Astrocyte (in vitro differentiated cells and primary cell): ENCODE measurements at regions not wholly inside any gene's neighbourhood (a gene's known extent, or its start where the extent isn't known, plus 50 kb on each side); places are given as distances from the start of the nearest gene placed in this dataset.

Experiments used
- DNase-seq: peaks from one replicate; pipeline ENCODE4 v3.0.0-alpha.2; 2010; ENCODE audit warnings: low read depth
- FAIRE-seq: peaks from 2 replicates; lab custom pipeline; 2011; peaks lifted over from hg19 to GRCh38; lab: Jason Lieb, UNC
- H2AFZ ChIP-seq: 2 replicates; pipeline ENCODE4 v1.6.0; 2012; ENCODE audit warnings: low read depth, low read length, inconsistent platforms
- H3K27ac ChIP-seq: 2 replicates; pipeline ENCODE4 v1.5.1; 2011; ENCODE audit warnings: low read depth, low read length, inconsistent platforms
- H3K27me3 ChIP-seq: 2 replicates; pipeline ENCODE4 v1.6.0; 2011; ENCODE audit warnings: low read length, inconsistent platforms; ENCODE audit not compliant: insufficient read depth
- H3K36me3 ChIP-seq: 2 replicates; pipeline ENCODE4 v1.5.1; 2011; ENCODE audit warnings: low read length, inconsistent platforms; ENCODE audit not compliant: insufficient read depth
- H3K4me1 ChIP-seq: 2 replicates; pipeline ENCODE4 v1.5.1; 2011; ENCODE audit warnings: low read length, inconsistent platforms; ENCODE audit not compliant: insufficient read depth
- H3K4me2 ChIP-seq: 2 replicates; pipeline ENCODE4 v1.6.0; 2012; ENCODE audit warnings: low read length, inconsistent platforms
- H3K4me3 ChIP-seq: 2 replicates; pipeline ENCODE4 v1.5.1; 2011; ENCODE audit warnings: low read depth, mild to moderate bottlenecking, low read length, inconsistent platforms; ENCODE audit not compliant: insufficient read depth
- H3K79me2 ChIP-seq: 2 replicates; pipeline ENCODE4 v1.6.0; 2012; ENCODE audit warnings: mild to moderate bottlenecking, low read length, inconsistent platforms; ENCODE audit not compliant: insufficient read depth
- H3K9ac ChIP-seq: 2 replicates; pipeline ENCODE4 v1.6.0; 2012; ENCODE audit warnings: mild to moderate bottlenecking, low read length, inconsistent platforms
- H3K9me3 ChIP-seq: 2 replicates; pipeline ENCODE4 v1.5.1; 2012; ENCODE audit warnings: low read depth, mild to moderate bottlenecking, low read length, inconsistent platforms; ENCODE audit not compliant: insufficient read depth
- H4K20me1 ChIP-seq: 2 replicates; pipeline ENCODE4 v1.6.0; 2012; ENCODE audit warnings: low read length, inconsistent platforms; ENCODE audit not compliant: insufficient read depth
- H3K27ac Mint-ChIP-seq: one replicate; pipeline ENCODE4 v1.8.0; 2021; ENCODE audit warnings: mild to moderate bottlenecking, mixed read lengths; ENCODE audit not compliant: unreplicated experiment
- H3K27me3 Mint-ChIP-seq: one replicate; pipeline ENCODE4 v1.8.0; 2021; ENCODE audit warnings: low read depth, mixed read lengths; ENCODE audit not compliant: unreplicated experiment
- H3K36me3 Mint-ChIP-seq: one replicate; pipeline ENCODE4 v1.8.0; 2021; ENCODE audit warnings: low read depth, mixed read lengths; ENCODE audit not compliant: unreplicated experiment
- H3K4me1 Mint-ChIP-seq: one replicate; pipeline ENCODE4 v1.8.0; 2021; ENCODE audit warnings: low read depth, mixed read lengths; ENCODE audit not compliant: unreplicated experiment
- H3K4me3 Mint-ChIP-seq: one replicate; pipeline ENCODE4 v1.8.0; 2021; ENCODE audit warnings: mild to moderate bottlenecking, moderate library complexity, mixed read lengths; ENCODE audit not compliant: unreplicated experiment
- H3K9me3 Mint-ChIP-seq: one replicate; pipeline ENCODE4 v1.8.0; 2021; ENCODE audit warnings: mild to moderate bottlenecking, mixed read lengths; ENCODE audit not compliant: unreplicated experiment
- EZH2 ChIP-seq: IDR thresholded peaks from 2 replicates; pipeline ENCODE4 v1.6.1; 2012; ENCODE audit warnings: mild to moderate bottlenecking, low read length, inconsistent platforms; ENCODE audit not compliant: insufficient read depth
- TF ChIP-seq, protein P1 (sequence below): IDR thresholded peaks from 2 replicates; pipeline ENCODE4 v1.5.1; 2011; ENCODE audit warnings: low read depth, mild to moderate bottlenecking, inconsistent platforms, low read length, moderate library complexity; ENCODE audit not compliant: insufficient read depth

DNA sequence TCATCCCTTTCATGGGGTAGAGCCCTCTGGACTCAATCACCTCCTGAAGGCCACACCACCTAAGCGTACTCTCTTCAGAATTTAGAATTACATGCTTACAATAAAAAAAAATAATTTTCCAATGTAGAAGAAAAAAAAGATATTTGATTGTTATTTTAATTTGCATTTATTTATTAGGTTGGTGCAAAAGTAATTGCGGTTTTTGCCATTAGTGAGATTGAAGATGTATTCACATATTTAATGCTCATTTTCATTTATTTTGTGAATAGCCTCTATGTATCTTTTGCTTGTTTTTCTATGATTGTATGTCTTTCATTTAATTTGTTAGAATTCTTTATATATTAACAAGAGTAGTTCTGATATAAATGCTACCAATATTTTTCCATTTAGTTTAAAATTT lies 220.5 kb downstream of the RND3 start:
- Histone ChIP-seq H4K20me1 (no peaks in the 10 kb centered on the region), H3K27me3 (no peaks in the 10 kb centered on the region), H3K27ac (no peak overlapping the region), H3K9ac (no peak overlapping the region), H3K9me3 (no peaks in the 10 kb centered on the region), H3K36me3 (no peaks in the 10 kb centered on the region), H3K79me2 (no peaks in the 10 kb centered on the region), H3K4me1 (peaks cover 3% of the 10 kb centered on the region), H3K4me2 (no peak overlapping the region), H2AFZ (no peak overlapping the region), H3K4me3 (no peak overlapping the region)
- H3K27ac Mint-ChIP-seq: no peak overlapping the region
- TF ChIP-seq, protein P1, sequence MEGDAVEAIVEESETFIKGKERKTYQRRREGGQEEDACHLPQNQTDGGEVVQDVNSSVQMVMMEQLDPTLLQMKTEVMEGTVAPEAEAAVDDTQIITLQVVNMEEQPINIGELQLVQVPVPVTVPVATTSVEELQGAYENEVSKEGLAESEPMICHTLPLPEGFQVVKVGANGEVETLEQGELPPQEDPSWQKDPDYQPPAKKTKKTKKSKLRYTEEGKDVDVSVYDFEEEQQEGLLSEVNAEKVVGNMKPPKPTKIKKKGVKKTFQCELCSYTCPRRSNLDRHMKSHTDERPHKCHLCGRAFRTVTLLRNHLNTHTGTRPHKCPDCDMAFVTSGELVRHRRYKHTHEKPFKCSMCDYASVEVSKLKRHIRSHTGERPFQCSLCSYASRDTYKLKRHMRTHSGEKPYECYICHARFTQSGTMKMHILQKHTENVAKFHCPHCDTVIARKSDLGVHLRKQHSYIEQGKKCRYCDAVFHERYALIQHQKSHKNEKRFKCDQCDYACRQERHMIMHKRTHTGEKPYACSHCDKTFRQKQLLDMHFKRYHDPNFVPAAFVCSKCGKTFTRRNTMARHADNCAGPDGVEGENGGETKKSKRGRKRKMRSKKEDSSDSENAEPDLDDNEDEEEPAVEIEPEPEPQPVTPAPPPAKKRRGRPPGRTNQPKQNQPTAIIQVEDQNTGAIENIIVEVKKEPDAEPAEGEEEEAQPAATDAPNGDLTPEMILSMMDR: no peak
- TF ChIP-seq EZH2: no peak
- no peaks in the 10 kb centered on the region for H3K27me3 Mint-ChIP-seq
- FAIRE-seq (no peak), DNase-seq (no peak)
- H3K9me3 Mint-ChIP-seq: no peaks in the 10 kb centered on the region
- no peak overlapping the region for H3K4me3 Mint-ChIP-seq
- H3K4me1 Mint-ChIP-seq: peaks cover 14% of the 10 kb centered on the region
- H3K36me3 Mint-ChIP-seq: no peaks in the 10 kb centered on the region

DNA sequence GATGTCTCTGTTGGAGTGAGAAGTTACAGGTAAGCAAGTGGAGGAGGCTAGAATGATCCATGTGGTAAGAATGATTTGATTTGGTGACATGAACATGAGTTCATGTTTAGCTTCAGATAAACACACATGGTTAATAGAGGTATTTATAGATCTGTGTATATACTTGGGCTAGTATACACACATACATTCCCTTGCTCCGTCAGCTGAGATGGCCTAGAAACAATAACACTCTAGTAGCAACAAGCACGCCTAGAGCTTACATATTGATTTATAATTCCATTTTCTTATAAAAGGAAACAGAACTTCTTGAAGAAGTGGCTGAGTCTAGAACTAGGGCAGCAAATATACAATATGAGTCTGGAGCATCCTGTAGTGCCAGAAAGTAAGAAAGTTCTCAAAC lies 223.0 kb downstream of the RND3 start:
- Histone ChIP-seq H4K20me1 (no peaks in the 10 kb centered on the region), H3K79me2 (no peaks in the 10 kb centered on the region), H3K4me3 (no peak overlapping the region), H3K36me3 (no peaks in the 10 kb centered on the region), H3K9ac (no peak overlapping the region), H3K4me1 (no peaks in the 10 kb centered on the region), H3K9me3 (no peaks in the 10 kb centered on the region), H2AFZ (no peak overlapping the region), H3K27ac (no peak overlapping the region), H3K4me2 (no peak overlapping the region), H3K27me3 (no peaks in the 10 kb centered on the region)
- Mint-ChIP-seq H3K27me3 (no peaks in the 10 kb centered on the region), H3K4me1 (peaks cover 19% of the 10 kb centered on the region), H3K4me3 (no peak overlapping the region), H3K36me3 (no peaks in the 10 kb centered on the region), H3K9me3 (no peaks in the 10 kb centered on the region), H3K27ac (no peak overlapping the region)
- FAIRE-seq (peak; percentile 49), DNase-seq (no peak)
- TF ChIP-seq, protein P1: no peak
- no peak for TF ChIP-seq EZH2

DNA sequence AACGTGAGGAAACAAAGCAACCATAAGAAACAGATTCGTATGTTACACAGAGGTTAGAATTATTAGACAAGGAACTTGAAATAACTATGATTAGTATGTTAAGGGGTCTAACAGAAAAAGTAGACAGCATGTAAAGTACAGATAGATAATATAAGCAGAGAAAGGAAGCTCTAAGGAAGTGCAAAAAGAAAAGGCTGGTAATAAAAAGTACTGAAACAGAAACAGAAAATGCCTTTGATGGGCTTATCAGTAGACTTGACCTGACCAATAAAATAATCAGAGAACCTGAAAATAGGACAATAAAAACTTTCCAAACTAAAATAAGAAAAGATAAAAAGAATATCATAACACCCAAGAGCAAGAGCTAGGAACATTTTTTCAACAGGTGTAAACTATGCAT lies 225.8 kb downstream of the RND3 start:
- peak; percentile 5 for FAIRE-seq
- no peaks in the 10 kb centered on the region for H4K20me1 ChIP-seq
- no peak for DNase-seq
- no peak for TF ChIP-seq EZH2
- TF ChIP-seq, protein P1: no peak
- H3K27ac ChIP-seq: no peak overlapping the region
- H3K9me3 ChIP-seq: no peaks in the 10 kb centered on the region
- H3K9ac ChIP-seq: no peak overlapping the region
- H3K4me1 Mint-ChIP-seq: peaks cover 9% of the 10 kb centered on the region
- H3K36me3 ChIP-seq: no peaks in the 10 kb centered on the region
- no peak overlapping the region for H3K4me3 ChIP-seq
- no peaks in the 10 kb centered on the region for H3K9me3 Mint-ChIP-seq
- H3K4me3 Mint-ChIP-seq: no peak overlapping the region
- no peak overlapping the region for H3K4me2 ChIP-seq
- no peaks in the 10 kb centered on the region for H3K4me1 ChIP-seq
- no peaks in the 10 kb centered on the region for H3K36me3 Mint-ChIP-seq
- H3K27me3 ChIP-seq: no peaks in the 10 kb centered on the region
- H2AFZ ChIP-seq: no peak overlapping the region
- no peak overlapping the region for H3K27ac Mint-ChIP-seq
- no peaks in the 10 kb centered on the region for H3K79me2 ChIP-seq
- no peaks in the 10 kb centered on the region for H3K27me3 Mint-ChIP-seq
